ENCODE measurements at regions not wholly inside any gene's neighbourhood (a gene's known extent, or its start where the extent isn't known, plus 50 kb on each side); places are given as distances from the start of the nearest gene placed in this dataset.
"Not testable (repeated sequence)": the region's sequence is repeated elsewhere in the genome, so short reads cannot be mapped to it uniquely, and the experiment has no call there.

- H3K27ac Mint-ChIP-seq (ENCODE audit: unreplicated experiment); H3K9me3 Mint-ChIP-seq (ENCODE audit: unreplicated experiment); H3K27me3 Mint-ChIP-seq (ENCODE audit: unreplicated experiment); H3K36me3 Mint-ChIP-seq (ENCODE audit: unreplicated experiment); H3K4me3 Mint-ChIP-seq (ENCODE audit: unreplicated experiment); H3K4me1 Mint-ChIP-seq (ENCODE audit: low read depth, unreplicated experiment): not testable (repeated sequence)
- DNase-seq, result peak; percentile 2
These were observed 88.1 kb downstream of the POTEG start for GRCh38 chr14:19346074-19346480.

GRCh38 chr14:19346636-19347035 is 87.5 kb downstream of the POTEG start:
- H3K4me1 Mint-ChIP-seq (ENCODE audit: low read depth, unreplicated experiment), result not testable (repeated sequence)

DNA sequence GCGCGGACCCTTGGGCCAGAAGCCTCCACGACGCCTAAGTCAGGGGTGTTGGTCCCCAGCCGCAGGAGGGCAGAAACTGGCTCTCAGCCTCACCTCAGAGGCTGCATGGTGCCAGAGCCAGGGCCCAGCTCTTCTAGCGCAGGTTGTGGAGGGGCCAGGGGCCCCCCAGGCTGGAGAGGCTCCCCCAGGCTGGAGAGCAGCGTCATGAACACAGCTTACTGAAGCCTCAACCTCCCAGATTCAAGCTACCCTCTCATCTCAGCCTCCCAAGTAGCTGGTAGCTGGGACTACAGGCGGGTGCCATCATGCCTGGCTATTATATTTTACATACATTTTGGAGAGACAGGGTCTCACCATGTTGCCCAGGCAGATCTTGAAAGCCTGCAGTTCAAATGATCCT is 87.0 kb downstream of the POTEG start:
- H3K4me3 Mint-ChIP-seq (ENCODE audit: unreplicated experiment); DNase-seq; H3K27me3 Mint-ChIP-seq (ENCODE audit: unreplicated experiment); H3K27ac Mint-ChIP-seq (ENCODE audit: unreplicated experiment); H3K36me3 Mint-ChIP-seq (ENCODE audit: unreplicated experiment); H3K4me1 Mint-ChIP-seq (ENCODE audit: low read depth, unreplicated experiment); H3K9me3 Mint-ChIP-seq (ENCODE audit: unreplicated experiment): not testable (repeated sequence)

More at GRCh38 chr14:19346636-19347035, 87.5 kb downstream of the POTEG start:
- not testable (repeated sequence) for H3K9me3 Mint-ChIP-seq (ENCODE audit: unreplicated experiment); DNase-seq; H3K36me3 Mint-ChIP-seq (ENCODE audit: unreplicated experiment); H3K4me3 Mint-ChIP-seq (ENCODE audit: unreplicated experiment); H3K27me3 Mint-ChIP-seq (ENCODE audit: unreplicated experiment); H3K27ac Mint-ChIP-seq (ENCODE audit: unreplicated experiment)
